ENCODE measurements at regions not wholly inside any gene's neighbourhood (a gene's known extent, or its start where the extent isn't known, plus 50 kb on each side); places are given as distances from the start of the nearest gene placed in this dataset.
"Not testable (repeated sequence)": the region's sequence is repeated elsewhere in the genome, so short reads cannot be mapped to it uniquely, and the experiment has no call there.

DNA sequence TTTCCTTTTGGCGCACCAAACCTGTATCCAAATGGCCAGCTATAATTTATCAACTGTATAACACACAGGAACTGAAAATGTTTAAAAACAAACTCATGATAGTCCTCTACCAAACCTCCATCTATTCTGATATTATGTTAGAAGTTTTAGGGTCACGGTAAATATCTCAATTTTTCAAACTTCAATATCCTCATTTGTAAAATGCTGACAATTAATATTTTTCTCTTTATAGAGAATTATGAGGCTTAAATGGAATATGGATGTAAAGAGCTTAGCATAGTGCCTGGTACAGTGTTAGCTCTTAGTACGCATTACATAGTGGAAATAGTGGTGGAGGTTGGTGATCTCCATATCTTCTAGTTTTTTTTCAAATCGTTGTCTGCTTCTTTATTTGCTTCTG, 917.6 kb downstream of the TLE4 start:
- DNase-seq: no peak

DNA sequence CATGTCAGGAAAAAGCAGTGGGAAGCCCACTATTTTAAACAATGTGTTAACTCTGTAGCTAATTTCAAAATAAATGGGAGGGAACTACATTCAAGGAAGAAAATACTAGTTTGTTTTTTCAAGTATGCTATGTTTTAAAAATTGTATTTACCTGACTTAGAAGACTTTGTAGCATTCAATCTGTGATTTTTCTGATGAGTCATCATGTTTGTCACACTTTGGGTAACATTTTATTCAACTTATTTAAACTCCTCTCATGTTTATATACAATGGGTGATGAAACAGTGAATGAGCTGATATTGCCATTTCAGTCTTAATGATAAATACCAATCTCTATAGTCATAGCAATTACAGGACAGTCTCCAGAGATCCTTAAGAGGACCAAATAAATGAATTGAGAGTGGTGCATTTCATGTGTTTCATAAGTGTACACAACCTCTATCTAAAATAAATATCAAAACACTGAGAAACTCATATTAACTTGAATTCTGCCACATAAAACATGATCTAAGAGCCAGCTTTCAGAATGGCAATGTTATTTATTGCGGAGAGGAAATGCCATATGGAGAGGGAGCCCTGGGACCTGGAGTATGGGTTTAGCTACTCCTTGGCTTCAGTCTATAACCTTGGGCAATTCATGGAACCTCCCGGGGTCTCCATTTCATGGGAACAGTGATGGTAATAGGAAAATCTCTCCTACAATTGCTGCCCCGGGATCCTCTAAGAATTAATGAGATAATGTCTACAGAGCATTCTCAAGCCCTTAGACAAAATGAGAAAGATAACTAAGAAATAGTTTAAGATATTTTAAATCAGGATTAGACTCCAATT, 913.9 kb downstream of the TLE4 start:
- no peak for DNase-seq

DNA sequence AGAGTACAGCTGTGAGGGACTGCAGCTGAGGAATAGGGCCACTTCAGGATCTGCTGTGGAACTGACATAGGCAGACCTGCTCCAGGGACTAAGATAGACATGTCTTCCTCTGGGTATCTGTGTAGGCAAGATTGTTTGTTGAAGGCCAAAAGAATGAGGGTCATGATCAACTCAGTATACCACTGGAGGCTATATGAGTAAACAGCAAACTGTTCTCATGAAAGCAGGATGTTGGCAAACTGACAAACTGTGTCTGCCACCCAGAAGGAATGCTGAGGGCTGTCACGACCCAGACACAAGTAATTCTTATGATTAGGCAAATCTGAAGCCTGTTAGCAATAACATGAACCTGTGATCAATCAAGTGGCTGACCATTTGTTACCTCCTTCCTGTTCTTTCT, 910.5 kb downstream of the TLE4 start:
- DNase-seq: not testable (repeated sequence)

DNA sequence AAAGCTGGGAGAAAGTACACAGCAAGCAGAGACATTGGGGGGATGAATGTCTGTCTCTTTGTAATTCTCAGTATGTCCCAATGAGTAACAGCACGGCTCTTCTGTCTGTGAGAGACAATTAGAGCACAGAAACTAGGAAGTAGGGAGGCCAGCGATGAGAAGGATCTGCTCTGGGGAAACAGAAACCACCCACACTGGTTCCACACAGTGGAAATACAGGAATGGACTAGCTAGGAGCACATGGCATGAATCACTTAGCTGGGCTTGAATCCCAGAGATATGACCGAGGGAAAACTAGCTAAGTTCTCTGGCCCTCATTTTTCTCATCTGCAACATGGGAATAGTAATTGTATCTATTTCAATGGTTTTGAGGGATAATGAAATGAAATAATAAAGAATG, 895.9 kb downstream of the TLE4 start:
- DNase-seq: no peak

- DNase-seq: no peak
Measured at GRCh38 chr9:80465556-80465955, 893.8 kb downstream of the TLE4 start.

- no peak for DNase-seq
Measured at GRCh38 chr9:80449513-80449912, 877.7 kb downstream of the TLE4 start.

DNA sequence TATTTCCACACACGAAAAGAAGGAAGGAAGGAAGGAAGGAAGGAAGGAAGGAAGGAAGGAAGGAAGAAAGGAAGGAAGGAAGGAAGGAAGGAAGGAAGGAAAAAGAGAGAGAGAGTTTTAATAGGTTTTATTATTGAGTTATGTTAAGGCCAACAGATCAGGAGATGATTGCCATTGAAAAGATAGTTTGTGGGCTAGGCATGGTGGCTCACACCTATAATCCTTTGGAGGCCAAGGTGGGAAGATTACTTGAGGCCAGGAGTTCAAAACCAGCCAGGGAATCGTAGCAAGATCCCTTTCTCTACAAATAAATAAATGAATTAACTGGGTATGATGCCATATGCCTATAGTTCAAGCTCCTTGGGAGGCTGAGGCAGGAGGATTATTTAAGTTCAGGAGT, 877.2 kb downstream of the TLE4 start:
- no peak for DNase-seq

DNA sequence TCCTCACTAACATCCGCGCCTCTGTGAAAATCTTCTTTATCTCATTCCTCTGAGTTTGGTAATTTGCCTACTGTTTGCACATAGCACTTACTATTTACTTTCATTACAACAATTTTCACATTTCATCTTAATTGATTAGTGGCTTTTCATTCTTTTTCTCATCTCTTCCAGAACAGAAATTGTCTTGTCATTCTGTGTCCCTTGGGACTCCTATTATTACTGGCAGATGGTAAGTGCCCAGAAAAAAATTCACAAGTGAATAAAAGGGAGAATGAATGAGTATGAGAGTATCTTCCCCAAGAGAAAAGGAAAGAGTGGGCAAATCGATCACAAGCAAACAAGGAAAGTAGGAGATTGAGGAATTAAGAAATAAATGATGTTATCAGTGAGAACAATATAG, 876.1 kb downstream of the TLE4 start:
- DNase-seq: no peak

GRCh38 chr9:80440724-80441123, 869.0 kb downstream of the TLE4 start:
- no peak for DNase-seq

- DNase-seq: no peak
Measured at GRCh38 chr9:80437825-80438224, 866.1 kb downstream of the TLE4 start.

DNA sequence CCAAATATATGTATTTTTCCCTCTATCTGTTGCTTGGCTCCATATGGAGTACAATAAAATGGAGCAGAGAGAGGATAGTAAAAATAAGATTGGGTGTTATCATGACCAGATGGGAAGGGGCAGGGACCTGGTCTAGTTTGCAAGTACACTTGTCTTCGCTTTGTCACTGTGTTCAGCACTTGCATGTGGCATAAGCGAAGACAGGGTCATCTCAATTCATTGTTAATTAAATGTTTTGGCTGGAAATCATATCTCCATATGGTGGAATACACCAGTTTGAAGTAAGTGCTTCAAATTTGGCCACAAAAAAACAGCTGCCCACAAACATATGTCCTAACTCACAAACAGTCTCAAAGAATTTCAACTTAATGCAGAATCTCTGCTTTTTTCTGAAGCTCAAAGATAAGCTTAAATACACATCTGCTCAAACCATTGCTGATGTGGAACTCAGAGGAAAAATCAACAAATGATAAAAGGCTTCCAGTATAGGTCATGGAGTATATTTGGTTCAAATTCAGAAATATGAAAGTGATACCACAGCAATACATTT, 865.4 kb downstream of the TLE4 start:
- no peak for DNase-seq

GRCh38 chr9:80435591-80435990, 863.8 kb downstream of the TLE4 start:
- DNase-seq: no peak

GRCh38 chr9:80426992-80427391, 855.2 kb downstream of the TLE4 start:
- no peak for DNase-seq

- DNase-seq: no peak
Measured at GRCh38 chr9:80417211-80417773, 845.5 kb downstream of the TLE4 start.

DNA sequence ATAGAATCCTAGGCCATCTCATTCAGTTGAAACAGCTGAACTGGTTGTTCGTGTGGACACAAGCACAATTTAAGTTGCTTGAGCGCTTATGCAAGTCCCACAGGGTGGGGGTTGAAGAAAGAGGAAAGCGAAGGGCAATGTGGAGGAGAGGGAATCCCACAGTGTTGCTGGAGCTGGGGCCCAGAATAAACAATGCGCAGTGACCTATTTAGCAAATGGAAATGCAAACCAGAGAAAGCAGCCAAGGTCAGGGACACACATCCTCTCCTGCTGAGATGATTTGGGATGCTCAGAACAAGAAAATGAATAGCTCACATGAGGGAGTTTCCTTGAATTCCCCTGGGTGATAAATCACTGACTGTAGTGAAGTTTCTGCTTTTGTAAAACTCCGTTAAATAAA, 838.3 kb downstream of the TLE4 start:
- DNase-seq: peak; percentile 93

DNA sequence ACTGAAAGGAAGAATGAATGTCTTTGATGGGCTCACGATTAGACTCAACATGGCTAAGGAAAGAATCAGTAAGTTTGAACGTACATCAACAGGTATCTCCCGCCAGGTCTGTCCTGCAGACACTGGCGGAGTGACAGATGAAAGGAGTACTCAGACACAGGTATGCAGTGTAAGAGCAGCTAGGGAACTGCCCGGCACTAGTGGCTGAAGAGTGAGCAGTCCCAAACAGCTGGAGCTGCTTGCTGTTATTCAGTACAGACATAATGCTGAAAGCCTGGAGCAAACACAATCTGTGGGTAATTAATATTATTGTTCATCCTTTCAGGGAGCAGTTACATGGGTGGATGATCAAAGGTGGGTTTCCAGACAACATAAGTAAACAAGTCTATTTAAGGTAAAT, 835.5 kb downstream of the TLE4 start:
- DNase-seq: no peak

GRCh38 chr9:80401243-80401642, 829.5 kb downstream of the TLE4 start:
- no peak for DNase-seq

- no peak for DNase-seq
Measured at GRCh38 chr9:80400624-80401230, 829.0 kb downstream of the TLE4 start.

- no peak for DNase-seq
Measured at GRCh38 chr9:80399606-80400005, 827.8 kb downstream of the TLE4 start.

DNA sequence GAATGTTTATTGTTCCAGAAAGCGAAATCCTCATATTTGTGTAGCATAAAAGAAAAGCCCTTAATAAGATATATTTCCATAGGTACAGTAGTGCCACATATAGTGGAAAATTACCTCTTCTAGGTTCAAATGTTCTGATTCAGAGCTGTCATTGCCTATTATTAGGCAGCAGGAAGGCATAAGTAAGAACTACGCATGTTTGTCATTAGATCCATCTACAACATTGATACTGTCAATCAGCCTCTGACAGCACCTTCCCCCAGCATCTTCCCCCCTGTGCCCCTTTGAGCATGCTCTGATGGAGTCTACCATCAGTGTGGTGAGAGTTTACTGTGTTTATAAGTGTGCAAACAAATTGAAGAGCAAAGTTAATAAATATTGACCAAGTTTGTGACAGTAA, 816.1 kb downstream of the TLE4 start:
- DNase-seq: no peak

DNA sequence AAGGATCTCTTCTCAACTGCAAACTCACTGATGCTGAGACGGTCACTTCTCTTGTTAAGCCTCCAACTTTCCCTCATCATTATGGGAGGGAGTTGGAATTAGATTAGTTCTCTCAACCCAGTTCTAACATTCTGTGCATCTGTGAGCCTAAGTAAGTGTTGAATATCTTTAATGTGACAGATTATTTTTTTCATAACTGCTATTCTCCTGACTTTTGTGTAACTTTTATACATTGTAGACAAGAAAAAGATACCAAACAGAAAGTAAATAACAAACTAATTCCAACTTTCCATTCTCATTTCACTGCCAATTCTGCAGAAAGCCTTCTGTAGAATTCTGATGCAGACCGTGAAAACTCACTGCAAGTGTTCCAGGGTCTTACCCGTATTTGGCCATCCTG, 813.5 kb downstream of the TLE4 start:
- DNase-seq: no peak

DNA sequence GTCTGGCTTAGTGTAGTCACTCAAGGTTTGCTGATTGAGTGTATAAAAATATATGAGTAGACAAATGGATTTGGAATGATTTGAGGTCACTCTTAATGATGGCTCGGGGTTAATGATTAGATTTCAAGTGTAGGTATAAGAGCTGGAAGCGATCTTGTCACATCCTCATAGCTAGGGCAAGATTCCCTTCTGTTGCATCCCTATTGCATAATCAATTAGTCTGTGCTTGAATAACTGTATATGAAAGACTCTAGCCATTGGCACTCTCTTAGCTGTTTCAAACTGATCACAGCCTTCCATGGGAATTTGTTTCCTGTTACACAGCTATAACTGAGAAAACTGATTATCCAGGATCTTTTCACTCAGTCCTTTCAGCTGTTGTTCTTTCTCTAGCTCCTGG, 811.6 kb downstream of the TLE4 start:
- DNase-seq: no peak

GRCh38 chr9:80382211-80382891, 810.6 kb downstream of the TLE4 start:
- no peak for DNase-seq
